ENCODE measurements at regions not wholly inside any gene's neighbourhood (a gene's known extent, or its start where the extent isn't known, plus 50 kb on each side); places are given as distances from the start of the nearest gene placed in this dataset.

DNA sequence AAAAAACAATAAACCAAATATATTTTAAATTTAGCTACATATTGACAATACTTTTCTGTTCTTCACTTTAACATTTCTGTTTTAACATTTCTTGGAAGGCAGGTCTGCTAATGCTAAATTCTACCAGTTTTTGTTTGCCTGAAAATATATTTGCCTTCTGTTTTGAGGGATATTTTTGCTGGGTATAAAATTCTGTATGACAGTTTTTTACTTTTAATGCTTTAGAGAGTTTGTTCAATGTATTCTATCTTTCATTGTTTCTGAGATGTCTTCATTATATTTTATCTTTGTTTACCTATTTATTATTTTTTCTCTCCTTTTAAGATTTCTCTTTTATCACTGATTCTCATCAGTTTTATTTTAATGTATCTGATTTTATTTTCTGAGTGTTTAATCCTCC lies 409.2 kb upstream of the DPP6 start (continued):
- no peak for TF ChIP-seq TCF7L2 (IDR thresholded peaks at IDR 0.05; ENCODE audit: borderline replicate concordance, low read depth, low read length)

DNA sequence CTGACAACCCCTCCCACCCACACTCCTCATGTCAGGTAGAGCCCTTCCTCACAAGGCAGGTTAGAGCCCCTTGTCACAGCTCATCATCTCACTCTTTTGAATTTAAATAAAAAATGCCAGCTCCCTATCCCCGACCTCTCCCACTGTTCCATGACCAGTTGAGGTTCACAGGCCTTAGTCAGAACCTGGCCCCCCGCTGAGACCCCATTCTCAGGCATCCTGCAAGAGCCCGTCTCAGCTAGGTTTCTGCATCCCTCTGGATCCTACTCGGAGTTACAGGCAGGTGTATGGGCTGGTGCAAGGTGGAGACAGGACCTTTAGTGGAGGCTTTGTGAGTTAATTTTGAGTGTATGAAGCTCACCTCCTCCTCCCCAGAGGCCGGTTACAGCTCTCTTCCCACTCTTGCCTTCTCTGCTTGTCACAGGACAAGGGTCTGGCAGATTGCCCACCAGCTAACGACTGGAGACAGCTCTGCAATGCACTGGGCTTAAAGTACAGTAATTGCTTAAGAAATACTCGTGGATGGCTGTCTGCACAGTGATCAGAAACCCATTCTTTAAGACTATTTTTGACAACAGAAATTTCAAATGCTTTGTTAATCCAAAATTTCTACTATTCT lies 394.9 kb upstream of the DPP6 start:
- no peaks in the 10 kb centered on the region for H3K4me1 ChIP-seq (ENCODE audit: control insufficient read depth, insufficient read depth, low read length)
- ChIA-PET CTCF (interaction anchor here (0.7 kb wide), 1 partner anchor 1197 kb away, joined by 3 read pairs; no protein-coding TSS in a partner anchor), POLR2A (no interaction called here)
- no peak overlapping the region for H3K27ac ChIP-seq (ENCODE audit: extremely low read depth, low read depth, low read length)
- H3K4me3 ChIP-seq (ENCODE audit: low read depth, low read length) = no peak overlapping the region
- no peaks in the 10 kb centered on the region for H3K9me3 ChIP-seq (ENCODE audit: control insufficient read depth, insufficient read depth, low read depth, low read length)
- H3K36me3 ChIP-seq (ENCODE audit: control insufficient read depth in 2 of 2, insufficient read depth in 1 of 2, low read length in 2 of 2) = no peaks in the 10 kb centered on the region
- TF ChIP-seq, protein P1, sequence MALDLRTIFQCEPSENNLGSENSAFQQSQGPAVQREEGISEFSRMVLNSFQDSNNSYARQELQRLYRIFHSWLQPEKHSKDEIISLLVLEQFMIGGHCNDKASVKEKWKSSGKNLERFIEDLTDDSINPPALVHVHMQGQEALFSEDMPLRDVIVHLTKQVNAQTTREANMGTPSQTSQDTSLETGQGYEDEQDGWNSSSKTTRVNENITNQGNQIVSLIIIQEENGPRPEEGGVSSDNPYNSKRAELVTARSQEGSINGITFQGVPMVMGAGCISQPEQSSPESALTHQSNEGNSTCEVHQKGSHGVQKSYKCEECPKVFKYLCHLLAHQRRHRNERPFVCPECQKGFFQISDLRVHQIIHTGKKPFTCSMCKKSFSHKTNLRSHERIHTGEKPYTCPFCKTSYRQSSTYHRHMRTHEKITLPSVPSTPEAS (tag by site-specific recombination; IDR thresholded peaks at IDR 0.05) = no peak
- no peak for TF ChIP-seq ZNF138 (tag by site-specific recombination; IDR thresholded peaks at IDR 0.05; ENCODE audit: borderline replicate concordance)
- TF ChIP-seq GLI4 (tag by site-specific recombination; IDR thresholded peaks at IDR 0.05) = no peak
- no peak for TF ChIP-seq ZNF140 (tag by site-specific recombination; IDR thresholded peaks at IDR 0.05)

DNA sequence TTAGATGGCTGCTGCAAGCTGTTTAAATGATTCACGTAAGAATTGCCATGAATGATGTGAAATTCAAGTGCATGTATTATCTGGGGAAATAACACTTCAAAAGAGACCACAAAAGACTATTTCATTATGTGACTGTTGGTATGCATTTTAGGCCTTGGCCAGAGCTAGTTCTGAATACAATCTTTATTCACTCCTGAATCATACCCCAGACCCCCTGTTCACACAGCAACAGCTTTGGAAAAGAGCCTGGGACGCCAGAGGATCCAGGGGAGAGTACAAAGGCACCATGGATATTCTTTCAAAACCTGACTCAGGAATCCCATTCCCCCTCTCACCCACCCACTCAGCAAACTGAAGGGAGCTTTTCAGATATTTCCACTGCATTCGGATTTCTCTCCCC lies 377.1 kb upstream of the DPP6 start:
- Histone ChIP-seq H3K27ac (ENCODE audit: extremely low read depth, low read depth, low read length) (no peak overlapping the region), H3K4me1 (ENCODE audit: control insufficient read depth, insufficient read depth, low read length) (no peaks in the 10 kb centered on the region), H3K4me3 (ENCODE audit: low read depth, low read length) (no peak overlapping the region), H3K9me3 (ENCODE audit: control insufficient read depth, insufficient read depth, low read depth, low read length) (no peaks in the 10 kb centered on the region), H3K36me3 (ENCODE audit: control insufficient read depth in 2 of 2, insufficient read depth in 1 of 2, low read length in 2 of 2) (no peaks in the 10 kb centered on the region)
- ChIA-PET CTCF (no interaction called here), POLR2A (no interaction called here)
- TF ChIP-seq ZNF768 (tag by site-specific recombination; IDR thresholded peaks at IDR 0.05) (no peak), GLIS1 (tag by site-specific recombination; IDR thresholded peaks at IDR 0.05) (no peak), ZNF391 (tag by site-specific recombination; IDR thresholded peaks at IDR 0.05; ENCODE audit: borderline replicate concordance, low read depth) (no peak), ZNF76 (tag by site-specific recombination; IDR thresholded peaks at IDR 0.05; ENCODE audit: borderline replicate concordance, low read depth) (no peak), ZNF549 (tag by site-specific recombination; IDR thresholded peaks at IDR 0.05) (no peak), ZBTB1 (tag by site-specific recombination; IDR thresholded peaks at IDR 0.05) (no peak), ZNF223 (tag by site-specific recombination; IDR thresholded peaks at IDR 0.05) (no peak)
- TF ChIP-seq, protein P2, sequence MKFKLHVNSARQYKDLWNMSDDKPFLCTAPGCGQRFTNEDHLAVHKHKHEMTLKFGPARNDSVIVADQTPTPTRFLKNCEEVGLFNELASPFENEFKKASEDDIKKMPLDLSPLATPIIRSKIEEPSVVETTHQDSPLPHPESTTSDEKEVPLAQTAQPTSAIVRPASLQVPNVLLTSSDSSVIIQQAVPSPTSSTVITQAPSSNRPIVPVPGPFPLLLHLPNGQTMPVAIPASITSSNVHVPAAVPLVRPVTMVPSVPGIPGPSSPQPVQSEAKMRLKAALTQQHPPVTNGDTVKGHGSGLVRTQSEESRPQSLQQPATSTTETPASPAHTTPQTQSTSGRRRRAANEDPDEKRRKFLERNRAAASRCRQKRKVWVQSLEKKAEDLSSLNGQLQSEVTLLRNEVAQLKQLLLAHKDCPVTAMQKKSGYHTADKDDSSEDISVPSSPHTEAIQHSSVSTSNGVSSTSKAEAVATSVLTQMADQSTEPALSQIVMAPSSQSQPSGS (tag by site-specific recombination; IDR thresholded peaks at IDR 0.05; ENCODE audit: low read depth) = no peak
- TF ChIP-seq, protein P3, sequence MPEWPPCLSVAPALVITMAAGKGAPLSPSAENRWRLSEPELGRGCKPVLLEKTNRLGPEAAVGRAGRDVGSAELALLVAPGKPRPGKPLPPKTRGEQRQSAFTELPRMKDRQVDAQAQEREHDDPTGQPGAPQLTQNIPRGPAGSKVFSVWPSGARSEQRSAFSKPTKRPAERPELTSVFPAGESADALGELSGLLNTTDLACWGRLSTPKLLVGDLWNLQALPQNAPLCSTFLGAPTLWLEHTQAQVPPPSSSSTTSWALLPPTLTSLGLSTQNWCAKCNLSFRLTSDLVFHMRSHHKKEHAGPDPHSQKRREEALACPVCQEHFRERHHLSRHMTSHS (tag by site-specific recombination; IDR thresholded peaks at IDR 0.05) = no peak

DNA sequence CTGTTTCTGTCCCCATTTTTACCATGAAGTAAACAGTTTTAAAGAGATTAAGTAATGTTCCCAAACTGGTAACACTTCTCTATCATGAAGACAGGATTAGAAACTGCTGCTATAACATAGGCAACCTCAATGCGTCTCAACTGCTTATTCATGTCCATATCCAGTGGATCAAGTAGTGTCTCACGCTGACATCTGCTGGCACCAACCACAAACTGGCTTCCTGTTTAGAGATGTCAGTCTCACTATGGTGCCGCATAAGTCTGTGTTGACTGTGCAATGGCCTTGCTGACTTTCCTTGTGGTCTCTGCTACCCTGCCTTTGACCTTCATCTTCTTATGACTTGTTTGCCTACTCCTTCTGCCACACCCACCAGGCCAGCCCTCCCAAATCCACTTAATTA lies 369.6 kb upstream of the DPP6 start:
- no peaks in the 10 kb centered on the region for H3K4me1 ChIP-seq (ENCODE audit: control insufficient read depth, insufficient read depth, low read length)
- CTCF ChIA-PET = no interaction called here
- no peaks in the 10 kb centered on the region for H3K36me3 ChIP-seq (ENCODE audit: control insufficient read depth in 2 of 2, insufficient read depth in 1 of 2, low read length in 2 of 2)
- H3K9me3 ChIP-seq (ENCODE audit: control insufficient read depth, insufficient read depth, low read depth, low read length) = no peaks in the 10 kb centered on the region
- no peak overlapping the region for H3K4me3 ChIP-seq (ENCODE audit: low read depth, low read length)
- no peak overlapping the region for H3K27ac ChIP-seq (ENCODE audit: extremely low read depth, low read depth, low read length)
- POLR2A ChIA-PET = no interaction called here
- TF ChIP-seq, protein P4, sequence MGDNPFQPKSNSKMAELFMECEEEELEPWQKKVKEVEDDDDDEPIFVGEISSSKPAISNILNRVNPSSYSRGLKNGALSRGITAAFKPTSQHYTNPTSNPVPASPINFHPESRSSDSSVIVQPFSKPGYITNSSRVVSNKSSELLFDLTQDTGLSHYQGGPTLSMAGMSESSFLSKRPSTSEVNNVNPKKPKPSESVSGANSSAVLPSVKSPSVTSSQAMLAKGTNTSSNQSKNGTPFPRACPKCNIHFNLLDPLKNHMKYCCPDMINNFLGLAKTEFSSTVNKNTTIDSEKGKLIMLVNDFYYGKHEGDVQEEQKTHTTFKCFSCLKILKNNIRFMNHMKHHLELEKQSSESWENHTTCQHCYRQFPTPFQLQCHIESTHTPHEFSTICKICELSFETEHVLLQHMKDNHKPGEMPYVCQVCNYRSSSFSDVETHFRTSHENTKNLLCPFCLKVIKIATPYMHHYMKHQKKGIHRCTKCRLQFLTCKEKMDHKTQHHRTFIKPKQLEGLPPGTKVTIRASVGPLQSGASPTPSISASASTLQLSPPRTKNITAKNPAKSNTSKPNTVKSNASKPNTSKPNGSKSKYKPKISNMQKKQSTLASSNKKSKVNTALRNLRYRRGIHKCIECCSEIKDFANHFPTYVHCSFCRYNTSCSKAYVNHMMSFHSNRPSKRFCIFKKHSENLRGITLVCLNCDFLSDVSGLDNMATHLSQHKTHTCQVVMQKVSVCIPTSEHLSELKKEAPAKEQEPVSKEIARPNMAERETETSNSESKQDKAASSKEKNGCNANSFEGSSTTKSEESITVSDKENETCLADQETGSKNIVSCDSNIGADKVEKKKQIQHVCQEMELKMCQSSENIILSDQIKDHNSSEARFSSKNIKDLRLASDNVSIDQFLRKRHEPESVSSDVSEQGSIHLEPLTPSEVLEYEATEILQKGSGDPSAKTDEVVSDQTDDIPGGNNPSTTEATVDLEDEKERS (tag by site-specific recombination; IDR thresholded peaks at IDR 0.05) = no peak
- no peak for TF ChIP-seq ZNF302 (tag by site-specific recombination; IDR thresholded peaks at IDR 0.05; ENCODE audit: low read depth)
- TF ChIP-seq ZNF426 (tag by site-specific recombination; IDR thresholded peaks at IDR 0.05) = no peak
- TF ChIP-seq ZNF19 (tag by site-specific recombination; IDR thresholded peaks at IDR 0.05; ENCODE audit: low read depth) = no peak
- no peak for TF ChIP-seq ZEB2 (tag by site-specific recombination; IDR thresholded peaks at IDR 0.05)
- TF ChIP-seq ZFP37 (tag by site-specific recombination; IDR thresholded peaks at IDR 0.05) = no peak
- TF ChIP-seq ZNF555 (tag by site-specific recombination; conservative IDR thresholded peaks at IDR 0.05) = no peak
- TF ChIP-seq ZNF391 (tag by site-specific recombination; IDR thresholded peaks at IDR 0.05; ENCODE audit: borderline replicate concordance, low read depth) = no peak
- TF ChIP-seq ZNF560 (tag by site-specific recombination; IDR thresholded peaks at IDR 0.05; ENCODE audit: borderline replicate concordance) = no peak
- no peak for TF ChIP-seq SCRT2 (tag by site-specific recombination; IDR thresholded peaks at IDR 0.05)
